SK-N-SH treated with all-trans-retinoic acid at 6 μM for 48 hours (cell line): ENCODE measurements at regions not wholly inside any gene's neighbourhood (a gene's known extent, or its start where the extent isn't known, plus 50 kb on each side); places are given as distances from the start of the nearest gene placed in this dataset.

ENCODE experiments used
- ARNTL ChIP-seq: fragments of 450-650 bp; formaldehyde crosslinking; IDR thresholded peaks from 2 replicates; pipeline ENCODE4 v1.5.0; 2020; ENCODE audit warnings: low read depth, mild to moderate bottlenecking, moderate library complexity, borderline replicate concordance
- BACH2 ChIP-seq: fragments of 250-450 bp; sonication (Bioruptor Pico); IDR thresholded peaks from 2 replicates; pipeline ENCODE4 v1.9.0; 2021; ENCODE audit warnings: mild to moderate bottlenecking, borderline replicate concordance
- CSDC2 ChIP-seq: fragments of 250-450 bp; sonication (Bioruptor Pico); IDR thresholded peaks from 2 replicates; pipeline ENCODE4 v1.5.0; 2020; ENCODE audit warnings: mild to moderate bottlenecking, moderate library complexity
- GLIS3 ChIP-seq: fragments of 250-450 bp; sonication (Bioruptor Pico); IDR thresholded peaks from 2 replicates; pipeline ENCODE4 v1.5.0; 2020; ENCODE audit warnings: mild to moderate bottlenecking, moderate library complexity
- PATZ1 ChIP-seq: fragments of 250-450 bp; sonication (Bioruptor Pico); IDR thresholded peaks from 2 replicates; pipeline ENCODE4 v1.8.0; 2020; ENCODE audit warnings: mild to moderate bottlenecking, moderate library complexity, borderline replicate concordance
- RARB ChIP-seq: fragments of 250-450 bp; sonication (Bioruptor Pico); IDR thresholded peaks from 2 replicates; pipeline ENCODE4 v1.8.0; 2021; ENCODE audit warnings: mild to moderate bottlenecking, moderate library complexity
- SNAI2 ChIP-seq: fragments of 250-450 bp; sonication (Bioruptor Pico); IDR thresholded peaks from 2 replicates; pipeline ENCODE4 v1.5.0; 2020; ENCODE audit warnings: mild to moderate bottlenecking, moderate library complexity
- TCF4 ChIP-seq: fragments of 250-450 bp; sonication (Bioruptor Pico); IDR thresholded peaks from 2 replicates; pipeline ENCODE4 v1.8.0; 2021; ENCODE audit warnings: mild to moderate bottlenecking, moderate library complexity, borderline replicate concordance
- TOX ChIP-seq: fragments of 250-450 bp; sonication (Bioruptor Pico); IDR thresholded peaks from 2 replicates; pipeline ENCODE4 v1.8.0; 2021; ENCODE audit warnings: mild to moderate bottlenecking, moderate library complexity, borderline replicate concordance
- TSHZ2 ChIP-seq: fragments of 250-450 bp; sonication (Bioruptor Pico); IDR thresholded peaks from 2 replicates; pipeline ENCODE4 v1.5.0; 2020; ENCODE audit warnings: mild to moderate bottlenecking, moderate library complexity
- ZFP30 ChIP-seq: fragments of 450-650 bp; formaldehyde crosslinking; IDR thresholded peaks from 2 replicates; pipeline ENCODE4 v1.5.0; 2022; ENCODE audit warnings: mild to moderate bottlenecking, moderate library complexity
- ZNF70 ChIP-seq: fragments of 450-650 bp; formaldehyde crosslinking; IDR thresholded peaks from 2 replicates; pipeline ENCODE4 v1.5.0; 2020; ENCODE audit warnings: mild to moderate bottlenecking, moderate library complexity
- ZNF8 ChIP-seq: fragments of 450-650 bp; formaldehyde crosslinking; IDR thresholded peaks from 2 replicates; pipeline ENCODE4 v1.5.0; 2020; ENCODE audit warnings: mild to moderate bottlenecking, moderate library complexity

GRCh38 chr20:40434122-40434521 is 254.9 kb downstream of the MAFB start:
- TF ChIP-seq TSHZ2 (CRISPR knock-in tag), result no peak
- no peak for TF ChIP-seq GLIS3
- no peak for TF ChIP-seq ZNF8
- TF ChIP-seq BACH2 (CRISPR knock-in tag), result no peak
- no peak for TF ChIP-seq PATZ1 (CRISPR knock-in tag)
- no peak for TF ChIP-seq CSDC2 (CRISPR knock-in tag)
- TF ChIP-seq TOX (CRISPR knock-in tag), result no peak
- TF ChIP-seq RARB (CRISPR knock-in tag), result no peak
- TF ChIP-seq TCF4 (CRISPR knock-in tag), result no peak
- no peak for TF ChIP-seq ZFP30
- TF ChIP-seq ARNTL, result no peak
- TF ChIP-seq SNAI2 (CRISPR knock-in tag), result no peak
- TF ChIP-seq ZNF70 (CRISPR knock-in tag), result no peak
